ENCODE measurements at regions not wholly inside any gene's neighbourhood (a gene's known extent, or its start where the extent isn't known, plus 50 kb on each side); places are given as distances from the start of the nearest gene placed in this dataset.

- TF ChIP-seq CTCF (IDR thresholded peaks at IDR 0.05) (no peak), EZH2 (IDR thresholded peaks at IDR 0.05) (no peak), EZH2phosphoT487 (IDR thresholded peaks at IDR 0.05) (no peak)
These were observed 375.8 kb downstream of the THBS2 start for GRCh38 chr6:168877821-168878282.
